ENCODE measurements at regions not wholly inside any gene's neighbourhood (a gene's known extent, or its start where the extent isn't known, plus 50 kb on each side); places are given as distances from the start of the nearest gene placed in this dataset.

- no peak for TF ChIP-seq CTCF (IDR thresholded peaks at IDR 0.05)
- no peak for TF ChIP-seq POLR2A (IDR thresholded peaks at IDR 0.05)
Observed at GRCh38 chr3:116841003-116841735, 131.6 kb downstream of the TUSC7 start.

Measured in Peyer's patch (tissue), 4 donors.